Lung microvascular endothelial cell (primary cell): ENCODE measurements at regions not wholly inside any gene's neighbourhood (a gene's known extent, or its start where the extent isn't known, plus 50 kb on each side); places are given as distances from the start of the nearest gene placed in this dataset.
"Not testable (repeated sequence)": the region's sequence is repeated elsewhere in the genome, so short reads cannot be mapped to it uniquely, and the experiment has no call there.

Source experiments
- DNase-seq, 2 donors: peaks; one replicate each; pipeline versions ENCODE4 v3.0.0 to v3.0.0-alpha.2; 2010; ENCODE audit warnings: low read depth in 2 of 2

DNA sequence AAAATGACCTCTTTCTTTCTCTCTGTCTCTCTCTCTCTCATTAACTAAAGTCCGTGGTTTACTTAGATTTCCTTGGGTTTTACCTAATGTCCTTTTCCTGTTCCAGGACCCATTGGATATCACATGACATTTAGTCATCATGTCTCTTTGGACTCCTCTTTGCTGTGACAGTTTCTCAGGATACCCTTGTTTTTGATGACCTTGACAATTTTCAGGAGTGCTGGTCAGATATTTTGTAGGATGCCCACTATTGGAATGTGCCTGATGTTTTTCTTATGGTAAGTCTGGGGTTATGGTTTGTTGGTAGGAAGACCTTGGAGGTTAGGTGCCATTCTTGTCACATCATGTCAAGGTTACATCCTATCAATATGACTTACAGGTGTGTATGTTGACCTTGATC, 199.2 kb upstream of the HTR1E start:
- DNase-seq = no peak

DNA sequence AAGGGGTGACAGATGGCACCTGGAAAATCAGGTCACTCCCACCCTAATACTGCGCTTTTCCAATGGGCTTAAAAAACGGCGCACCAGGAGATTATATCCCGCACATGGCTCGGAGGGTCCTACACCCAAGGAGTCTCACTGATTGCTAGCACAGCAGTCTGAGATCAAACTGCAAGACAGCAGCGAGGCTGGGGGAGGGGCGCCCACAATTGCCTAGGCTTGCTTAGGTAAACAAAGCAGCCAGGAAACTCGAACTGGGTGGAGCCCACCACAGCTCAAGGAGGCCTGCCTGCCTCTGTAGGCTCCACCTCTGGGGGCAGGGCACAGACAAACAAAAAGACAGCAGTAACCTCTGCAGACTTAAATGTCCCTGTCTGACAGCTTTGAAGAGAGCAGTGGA, 205.7 kb upstream of the HTR1E start:
- DNase-seq = not testable (repeated sequence)

DNA sequence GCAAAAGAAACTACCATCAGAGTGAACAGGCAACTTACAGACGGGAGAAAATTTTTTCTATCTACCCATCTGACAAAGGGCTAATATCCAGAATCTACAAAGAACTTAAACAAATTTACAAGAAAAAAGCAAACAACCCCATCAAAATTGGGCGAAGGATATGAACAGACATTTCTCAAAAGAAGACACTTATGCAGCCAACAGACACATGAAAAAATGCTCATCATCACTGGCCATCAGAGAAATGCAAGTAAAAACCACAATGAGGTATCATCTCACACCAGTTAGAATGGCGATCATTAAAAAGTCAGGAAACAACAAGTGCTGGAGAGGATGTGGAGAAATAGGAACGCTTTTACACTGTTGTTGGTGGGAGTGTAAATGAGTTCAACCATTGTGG, 206.6 kb upstream of the HTR1E start:
- not testable (repeated sequence) for DNase-seq

DNA sequence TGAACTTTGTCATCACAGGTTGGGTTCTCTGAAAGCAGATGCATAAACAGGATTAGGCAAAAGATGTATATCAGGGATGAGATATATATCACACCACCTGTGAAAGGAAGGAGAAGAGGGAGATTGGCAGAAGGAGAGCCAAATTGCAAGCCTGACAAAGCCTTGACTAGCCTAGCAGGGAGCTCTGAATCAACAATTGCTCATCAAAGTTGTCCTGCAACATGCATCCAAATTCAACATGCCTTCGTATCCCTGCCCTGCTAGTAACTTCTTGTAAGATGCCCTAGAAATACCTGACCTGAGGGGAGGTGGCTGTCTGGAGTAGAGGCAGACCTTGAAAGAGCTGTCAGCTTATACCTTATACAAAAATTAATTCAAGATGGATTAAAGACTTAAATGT, 207.1 kb upstream of the HTR1E start:
- no peak for DNase-seq

DNA sequence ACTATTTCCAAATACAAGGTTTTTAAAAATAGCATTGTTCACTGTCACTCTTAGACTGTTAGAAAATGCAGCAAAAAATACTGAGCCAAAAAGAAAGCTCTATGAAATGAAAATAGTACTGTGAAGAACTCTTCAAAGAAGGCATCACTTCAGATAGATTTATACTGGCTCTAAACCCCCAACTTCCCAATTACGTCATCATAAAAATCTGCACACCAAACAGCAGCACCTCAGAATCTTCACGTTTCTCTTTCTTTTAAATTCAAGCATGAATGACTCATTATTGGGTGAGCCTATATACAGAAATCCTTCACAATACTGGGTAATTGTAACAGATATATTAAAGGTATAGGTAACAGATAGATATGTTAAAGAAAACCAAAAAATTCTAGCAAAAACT, 208.4 kb upstream of the HTR1E start:
- DNase-seq = no peak

DNA sequence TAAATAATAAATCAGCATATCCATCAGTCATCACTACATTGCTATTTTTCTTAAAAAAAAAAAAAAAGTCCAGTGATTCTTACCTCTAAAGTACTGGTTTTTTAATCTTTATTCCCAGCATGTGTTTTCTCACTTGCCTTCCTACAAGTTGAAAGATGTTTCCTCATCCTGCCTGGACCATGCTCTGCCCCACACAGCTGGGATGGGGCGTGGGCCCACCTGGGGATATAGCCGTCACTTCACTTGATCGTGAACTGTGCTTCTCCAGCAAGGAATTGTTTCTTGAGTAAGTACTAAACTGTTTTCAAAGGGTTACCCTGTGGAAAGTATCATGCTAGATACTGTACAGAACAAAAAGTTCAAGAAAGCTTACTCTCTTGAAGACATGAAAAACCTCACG, 212.6 kb upstream of the HTR1E start:
- DNase-seq = no peak

DNA sequence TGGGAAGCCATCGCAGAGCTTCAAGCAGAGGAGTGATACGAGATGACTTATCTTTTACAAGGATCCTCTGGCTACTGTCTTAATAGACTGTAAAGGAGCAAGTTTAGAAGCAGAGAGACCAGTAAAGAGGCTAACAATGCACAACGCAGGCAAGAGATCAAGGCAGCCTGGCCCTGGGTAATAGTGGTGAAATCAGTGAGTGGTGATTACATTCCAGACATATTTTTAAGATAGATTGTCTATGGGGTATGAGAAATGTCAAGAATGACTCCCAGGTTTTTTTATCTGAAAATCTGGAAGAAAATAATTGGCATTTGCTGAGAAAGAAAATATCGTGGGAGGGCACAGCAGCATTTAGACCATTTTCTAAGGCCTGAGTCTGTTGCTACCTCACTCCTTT, 213.6 kb upstream of the HTR1E start:
- no peak for DNase-seq

DNA sequence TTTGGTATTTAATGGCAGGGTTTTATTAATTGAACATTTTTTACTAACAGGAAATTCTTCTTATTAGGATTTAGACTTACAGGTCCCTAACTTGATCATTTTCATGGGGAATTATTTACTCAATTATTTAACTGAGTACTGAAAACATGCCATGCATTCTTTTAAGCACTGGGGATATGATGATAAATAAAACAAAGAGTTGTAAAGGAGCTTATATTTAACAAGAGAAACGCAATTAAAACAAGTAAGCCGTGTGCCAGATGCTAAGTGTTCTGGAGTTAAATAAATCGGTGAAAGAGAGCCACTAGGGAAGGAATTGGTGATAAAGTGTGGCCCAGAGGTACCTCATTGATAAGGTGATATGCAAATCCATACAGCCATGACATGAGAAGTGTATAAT, 214.2 kb upstream of the HTR1E start:
- no peak for DNase-seq

DNA sequence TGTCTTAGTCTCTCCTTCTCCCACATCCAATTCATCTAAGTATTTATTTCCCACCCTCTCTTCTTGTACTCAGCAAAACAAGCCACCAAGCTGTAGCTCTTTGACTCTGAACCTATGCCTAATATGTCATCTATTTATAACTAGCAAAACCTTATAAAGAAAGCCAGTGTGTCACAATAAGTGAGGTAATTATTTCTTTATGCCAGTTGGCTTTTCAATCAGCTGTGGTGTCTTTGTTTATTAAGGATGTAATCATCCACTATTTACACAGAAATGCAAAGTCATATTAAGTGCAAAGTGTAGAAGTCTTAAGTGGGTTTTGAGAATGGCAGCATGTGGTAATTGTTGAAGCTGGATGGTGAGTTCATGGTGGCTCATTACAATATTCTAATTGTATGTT, 215.2 kb upstream of the HTR1E start:
- no peak for DNase-seq

DNA sequence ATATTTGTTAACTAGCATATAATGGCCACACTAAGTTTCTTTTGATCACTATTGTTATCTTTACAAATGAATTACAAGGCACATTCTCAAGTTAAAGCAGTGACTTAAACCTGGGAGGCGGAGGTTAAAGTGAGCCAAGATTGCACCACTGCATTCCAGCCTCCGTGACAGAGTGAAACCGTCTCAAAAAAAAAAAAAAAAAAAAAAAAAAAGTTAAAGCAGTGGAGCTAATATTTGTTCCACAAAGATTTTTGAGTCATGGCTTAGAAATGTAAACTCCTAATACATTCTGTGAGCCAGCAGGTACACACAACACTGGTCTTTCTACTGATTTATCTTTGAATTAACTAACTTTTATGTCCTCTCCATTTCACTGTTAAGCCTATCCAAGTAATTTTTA, 221.7 kb upstream of the HTR1E start:
- DNase-seq = no peak

DNA sequence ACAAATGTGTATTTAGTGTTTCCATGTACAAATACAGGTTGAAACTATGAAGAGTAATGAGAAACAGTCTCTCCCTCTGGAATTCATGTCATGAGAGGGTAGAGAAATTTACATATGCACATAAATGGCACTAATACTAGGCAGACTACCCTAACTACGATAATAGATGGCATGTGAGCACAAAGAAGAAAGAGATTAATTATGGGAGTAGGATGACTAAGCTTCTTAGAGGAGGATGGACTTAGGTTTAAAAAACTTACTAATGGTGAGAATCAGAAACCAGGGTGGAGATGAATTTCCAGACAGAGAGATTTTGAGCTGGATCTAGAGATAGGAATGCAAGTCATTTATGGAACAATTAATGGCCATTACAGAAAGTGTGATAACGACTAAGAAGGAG, 225.3 kb upstream of the HTR1E start:
- DNase-seq = no peak

DNA sequence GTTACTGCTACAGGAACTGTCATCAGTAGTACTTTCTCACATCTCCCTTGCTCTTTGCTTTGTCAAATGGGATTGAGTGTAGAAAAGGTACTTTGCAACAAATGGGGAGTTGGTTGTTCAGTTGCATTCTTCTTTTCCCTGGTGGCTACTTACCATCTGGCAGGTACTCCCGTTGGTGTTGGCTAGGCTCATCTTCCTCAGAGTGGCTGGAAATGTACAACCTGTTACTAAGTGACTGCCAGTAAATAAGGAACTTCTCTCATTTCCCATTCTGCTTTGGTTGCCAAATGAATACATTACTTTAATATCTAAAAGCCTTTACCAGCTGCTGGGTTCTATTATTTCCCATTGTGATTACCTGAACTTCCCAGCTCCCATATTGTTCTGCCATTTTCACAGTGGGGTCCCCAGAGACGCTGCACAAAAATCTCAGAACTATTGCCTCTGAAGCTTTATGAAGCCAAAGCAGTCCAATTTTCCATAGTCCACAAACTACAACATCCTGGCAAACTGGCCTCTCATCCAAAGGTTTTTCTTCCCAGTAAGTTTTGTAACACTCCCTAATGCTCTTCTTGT, 229.7 kb upstream of the HTR1E start:
- DNase-seq = no peak

DNA sequence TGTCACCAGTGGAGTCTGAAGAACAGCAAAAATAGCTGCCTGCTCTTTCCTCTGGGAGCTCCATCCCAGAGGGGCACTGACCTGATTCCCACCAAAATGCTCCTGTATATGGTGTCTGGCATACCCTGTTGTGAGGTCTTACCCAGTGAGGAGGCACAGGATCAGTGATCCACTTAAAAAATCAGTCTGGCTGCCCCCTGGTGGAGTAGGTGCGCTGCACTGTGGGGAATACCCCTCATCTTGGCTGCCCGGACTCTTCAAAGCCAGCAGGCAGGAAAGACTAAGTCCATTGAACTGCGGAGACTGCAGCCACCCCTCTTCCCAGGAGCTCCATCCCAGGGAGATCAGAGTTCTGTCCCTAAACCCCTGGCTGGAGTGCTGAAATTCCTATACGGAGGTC, 230.9 kb upstream of the HTR1E start:
- no peak for DNase-seq

DNA sequence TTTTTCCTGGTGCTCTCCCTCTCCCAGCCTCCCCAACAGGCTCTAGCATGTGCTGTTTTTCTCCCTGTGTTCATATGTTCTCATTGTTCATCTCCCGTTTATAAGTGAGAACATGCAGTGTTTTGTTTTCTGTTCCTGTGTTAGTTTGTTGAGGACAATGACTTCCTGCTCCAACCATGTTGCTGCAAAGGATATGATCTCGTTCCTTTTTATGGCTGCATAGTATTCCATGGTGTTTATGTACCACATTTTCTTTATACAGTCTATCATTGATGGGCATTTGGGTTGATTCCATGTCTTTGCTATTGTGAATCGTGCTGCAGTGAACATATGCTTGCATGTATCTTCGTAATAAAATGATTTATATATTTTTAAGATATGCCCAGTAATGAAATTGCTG, 236.1 kb upstream of the HTR1E start:
- not testable (repeated sequence) for DNase-seq

DNA sequence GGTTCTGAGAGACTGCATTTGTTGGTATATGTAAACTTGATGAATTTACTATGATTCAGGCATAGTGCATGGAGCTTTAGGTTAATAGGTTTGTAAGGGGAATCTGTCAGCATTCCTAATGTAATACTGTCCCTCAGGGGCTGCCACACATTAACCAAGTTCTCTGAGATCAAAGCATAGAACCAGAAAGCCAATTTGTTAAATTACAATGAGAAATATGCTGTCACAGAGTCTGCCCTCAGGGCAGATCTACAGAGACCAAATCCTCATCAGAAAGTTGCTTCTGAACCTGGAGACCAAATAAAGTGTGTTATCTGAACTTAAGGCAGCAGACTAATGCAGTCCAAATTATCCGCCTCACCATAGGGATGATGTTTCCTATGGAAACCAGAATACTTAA, 250.8 kb upstream of the HTR1E start:
- no peak for DNase-seq

DNA sequence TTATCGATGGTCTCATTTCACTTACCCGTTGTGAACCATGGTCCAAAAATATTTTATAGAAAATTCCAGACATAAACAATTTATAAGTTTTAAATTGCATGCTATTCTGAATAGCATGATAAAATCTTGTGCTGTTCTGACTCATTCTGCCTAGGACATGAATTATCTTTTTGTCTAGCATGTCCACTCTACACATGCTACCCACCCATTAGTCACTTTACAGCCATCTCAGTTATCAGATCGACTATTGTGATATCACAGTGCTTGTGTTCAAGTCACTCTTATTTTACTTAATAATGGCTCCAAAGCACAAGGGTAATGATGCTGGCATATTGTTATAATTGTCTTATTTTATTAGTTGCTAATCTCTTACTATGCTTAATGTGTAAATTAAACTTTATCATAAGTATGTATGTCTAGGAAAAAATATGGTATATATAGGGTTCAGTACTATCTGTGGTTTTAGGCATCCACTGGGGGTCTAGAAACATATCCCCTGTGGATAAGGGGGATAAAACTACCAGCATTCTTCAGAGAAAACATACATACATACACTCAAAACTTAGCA, 252.0 kb upstream of the HTR1E start:
- no peak for DNase-seq

DNA sequence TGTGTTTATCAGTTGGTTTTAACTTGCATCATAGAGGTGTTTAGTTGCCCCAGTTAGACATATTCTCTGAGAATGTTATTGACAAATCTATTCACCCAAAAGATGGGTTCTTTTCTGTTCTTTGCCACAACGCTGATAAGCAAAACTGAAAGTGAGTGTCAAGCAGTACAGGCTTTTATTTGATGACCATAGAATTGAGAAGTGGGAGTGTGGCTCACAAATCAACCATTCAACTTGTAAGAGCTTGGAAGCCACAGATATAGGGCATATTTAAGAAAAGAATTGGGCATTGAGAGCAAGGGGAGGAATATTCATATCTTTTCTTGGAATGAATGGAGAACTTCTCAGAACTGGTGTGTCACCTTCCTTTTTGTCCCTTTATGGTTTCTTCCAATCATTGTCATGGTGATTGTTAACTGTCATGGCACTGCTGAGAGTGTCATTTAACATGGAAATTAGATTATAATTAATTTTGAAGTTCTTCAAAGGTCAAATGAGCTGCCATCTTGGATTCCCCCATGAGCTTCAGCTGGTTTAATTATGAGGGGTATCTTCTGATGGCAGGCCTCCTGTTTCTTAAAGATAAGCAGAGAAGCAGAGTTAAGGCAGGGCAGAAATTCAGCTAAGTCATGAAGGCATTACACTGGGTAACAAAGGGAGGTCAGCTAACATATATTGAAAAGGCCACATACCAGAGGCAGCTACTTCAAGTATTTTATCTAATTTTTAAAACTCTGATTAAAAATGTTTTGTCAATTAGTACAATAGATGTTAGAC, 254.0 kb upstream of the HTR1E start:
- DNase-seq = no peak

DNA sequence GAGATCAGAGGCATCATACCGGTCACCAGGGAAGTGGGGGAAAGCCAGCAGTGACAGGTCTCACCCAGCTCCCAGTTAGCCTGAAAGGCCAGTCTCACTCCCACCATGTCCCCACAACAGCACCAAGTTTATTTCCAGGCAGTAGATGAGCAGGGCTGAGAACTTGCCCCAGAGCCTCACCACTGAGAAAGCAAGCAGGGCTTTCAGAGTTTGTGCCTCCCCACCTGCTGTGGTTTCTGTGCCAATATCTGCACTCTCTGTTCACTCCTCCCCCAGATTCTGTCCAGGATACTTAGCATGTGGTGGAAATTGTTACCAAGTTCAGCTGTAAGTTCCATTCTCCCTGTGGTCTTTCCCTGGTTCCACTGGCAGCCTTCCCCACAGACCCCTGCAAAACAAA, 255.0 kb upstream of the HTR1E start:
- DNase-seq = no peak

DNA sequence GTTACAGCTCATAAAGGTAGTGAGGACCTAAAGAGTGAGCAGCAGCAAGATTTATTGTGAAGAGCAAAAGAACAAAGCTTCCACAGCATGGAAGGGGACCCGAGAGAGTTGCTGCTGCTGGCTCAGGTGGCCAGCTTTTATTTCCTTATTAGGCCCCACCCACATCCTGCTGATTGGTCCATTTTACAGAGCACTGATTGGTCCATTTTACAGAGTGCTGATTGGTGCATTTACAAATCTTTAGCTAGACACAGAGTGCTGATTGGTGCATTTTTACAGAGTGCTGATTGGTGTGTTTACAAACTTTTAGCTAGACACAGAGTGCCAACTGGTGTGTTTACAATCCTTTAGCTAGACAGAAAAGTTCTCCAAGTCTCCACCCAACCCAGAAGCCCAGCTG, 256.2 kb upstream of the HTR1E start:
- not testable (repeated sequence) for DNase-seq

DNA sequence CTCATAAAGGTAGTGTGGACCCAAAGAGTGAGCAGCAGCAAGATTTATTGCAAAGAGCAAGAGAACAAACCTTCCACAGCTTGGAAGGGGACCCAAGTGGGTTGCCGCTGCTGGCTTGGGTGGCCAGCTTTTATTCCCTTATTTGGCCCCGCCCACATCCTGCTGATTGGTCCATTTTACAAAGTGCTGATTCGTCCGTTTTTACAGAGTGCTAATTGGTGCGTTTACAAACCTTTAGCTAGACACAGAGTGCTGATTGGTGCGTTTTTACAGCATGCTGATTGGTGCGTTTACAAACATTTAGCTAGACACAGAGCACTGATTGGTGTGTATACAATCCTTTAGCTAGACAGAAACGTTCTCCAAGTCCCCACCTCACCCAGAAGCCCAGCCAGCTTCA, 265.2 kb upstream of the HTR1E start:
- DNase-seq = not testable (repeated sequence)

DNA sequence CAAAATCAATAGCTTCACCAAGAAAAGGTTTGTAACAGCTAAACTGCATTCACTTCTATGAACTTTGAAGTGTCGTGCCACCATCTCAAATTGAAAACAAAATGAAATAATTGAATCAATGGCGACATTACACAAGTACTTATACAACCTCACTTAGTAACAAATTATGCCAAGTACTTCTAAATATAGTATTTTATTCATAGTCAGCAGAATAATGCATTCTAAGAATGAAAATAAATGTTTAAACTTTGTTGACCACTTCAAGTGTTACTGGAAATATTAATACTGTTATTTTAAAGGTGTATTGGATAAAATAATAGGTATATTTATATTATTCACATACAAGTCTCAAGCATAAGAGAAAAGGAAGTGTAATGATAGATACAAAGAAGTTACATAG, 280.1 kb upstream of the HTR1E start:
- no peak for DNase-seq

DNA sequence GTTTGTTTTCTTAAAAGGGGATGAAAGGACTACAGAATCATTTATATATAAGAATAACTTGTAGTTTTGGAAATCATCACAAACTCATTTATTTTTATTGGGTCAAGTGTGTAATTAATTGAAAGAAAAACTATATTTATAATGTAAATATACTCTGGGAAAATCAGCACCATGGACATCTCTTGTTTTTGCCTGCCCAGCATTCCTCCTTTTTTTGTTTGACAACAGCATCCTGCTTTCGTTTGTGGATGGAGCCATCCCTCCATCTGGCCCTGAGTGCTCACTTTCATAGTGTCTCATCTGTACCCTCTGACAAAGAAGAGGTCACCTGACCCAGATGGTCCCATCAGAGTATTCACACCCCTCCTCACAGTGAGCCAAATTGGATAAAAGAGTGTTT, 308.2 kb upstream of the HTR1E start:
- DNase-seq = no peak

DNA sequence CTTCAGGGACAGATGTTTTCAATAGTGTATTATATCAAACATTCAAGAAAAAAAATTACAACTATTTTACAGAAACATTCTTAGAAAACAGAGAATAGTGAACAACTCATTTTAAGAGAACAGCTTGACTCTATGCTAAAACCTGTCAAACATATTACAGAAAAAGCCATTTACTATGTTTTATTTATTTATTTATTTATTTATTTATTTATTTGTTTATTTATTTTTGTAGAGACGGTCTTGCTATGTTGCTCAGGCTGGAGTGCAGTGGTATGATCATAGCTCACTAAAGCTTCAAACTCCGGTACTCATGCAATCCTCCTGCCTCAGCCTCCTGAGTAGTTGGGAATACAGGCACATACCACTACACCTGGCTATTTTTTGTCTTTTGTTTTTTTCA, 317.9 kb upstream of the HTR1E start:
- no peak for DNase-seq
